Esophagus muscularis mucosa (tissue), 4 donors: ENCODE measurements at regions not wholly inside any gene's neighbourhood (a gene's known extent, or its start where the extent isn't known, plus 50 kb on each side); places are given as distances from the start of the nearest gene placed in this dataset.

Experiments
- CTCF ChIP-seq, 3 experiments: fragments of 200-600 bp in 2 of 3; fragments of 450-650 bp in 1 of 3; sonication (generic) in 2 of 3; IDR thresholded peaks; one replicate each; pipeline ENCODE4 v1.5.1; 2017 to 2019; ENCODE audit warnings: antibody characterized with exemption in 3 of 3, mild to moderate bottlenecking in 2 of 3, moderate library complexity in 1 of 3
- EP300 ChIP-seq: sonication (generic); formaldehyde crosslinking; IDR thresholded peaks from one replicate; pipeline ENCODE4 v1.6.1; 2017; ENCODE audit warnings: antibody characterized with exemption
- POLR2A ChIP-seq: fragments of 450-650 bp; IDR thresholded peaks from one replicate; pipeline ENCODE4 v1.6.1; 2017; ENCODE audit warnings: antibody characterized with exemption, moderate library complexity, mild to moderate bottlenecking, low read depth

GRCh38 chrX:45955661-45956060 lies 589.6 kb downstream of the ZNF674 start:
- TF ChIP-seq CTCF (IDR thresholded peaks at IDR 0.05) = no peak
- TF ChIP-seq EP300 = no peak
- no peak for TF ChIP-seq POLR2A
